Naive thymus-derived CD4-positive, alpha-beta T cell (primary cell): ENCODE measurements at regions not wholly inside any gene's neighbourhood (a gene's known extent, or its start where the extent isn't known, plus 50 kb on each side); places are given as distances from the start of the nearest gene placed in this dataset.
A peak's percentile ranks its signal among the peaks of the same experiment; 100 is the strongest.

Experiments
- ATAC-seq: fragments of 150-1000 bp; cut with Tn5 transposase; 2 replicates; pipeline ENCODE4 v1.10.0; 2021; ENCODE audit warnings: mild to moderate bottlenecking, moderate library complexity
- CTCF ChIA-PET: fragments of 350-600 bp; sonication (Branson Sonifier 250); formaldehyde crosslinking; loops from one replicate; lab custom pipeline; 2021; ENCODE audit warnings: antibody characterized with exemption; lab: Charles Lee
- POLR2A ChIA-PET: fragments of 350-600 bp; sonication (Branson Sonifier 250); formaldehyde crosslinking; loops from one replicate; lab custom pipeline; 2021; ENCODE audit warnings: antibody characterized with exemption, inconsistent platforms; lab: Charles Lee
- DNase-seq, 9 donors: peaks; one replicate each; pipeline versions ENCODE4 v3.0.0 to v3.0.0-alpha.2; 2020 to 2022; ENCODE audit warnings: mixed read lengths in 1 of 9
- H3K27ac ChIP-seq: one replicate; pipeline ENCODE4 v1.7.0; 2013; ENCODE audit warnings: mild to moderate bottlenecking, low read depth, low read length, moderate library complexity
- H3K27me3 ChIP-seq, 2 donors: one replicate each; pipeline ENCODE4 v1.7.0; 2013; ENCODE audit warnings: low read length in 2 of 2, mild to moderate bottlenecking in 2 of 2, moderate library complexity in 2 of 2; ENCODE audit not compliant: control insufficient read depth in 2 of 2, insufficient read depth in 2 of 2
- H3K36me3 ChIP-seq, 3 experiments: 1 replicate in 2 of 3; 2 replicates in 1 of 3; pipeline ENCODE4 v1.7.0; 2013; ENCODE audit warnings: low read length in 3 of 3, mild to moderate bottlenecking in 3 of 3, moderate library complexity in 1 of 3; ENCODE audit not compliant: insufficient read depth in 3 of 3, control insufficient read depth in 2 of 3
- H3K4me1 ChIP-seq, 2 donors: one replicate each; pipeline ENCODE4 v1.7.0; 2013; ENCODE audit warnings: low read length in 2 of 2, mild to moderate bottlenecking in 2 of 2, moderate library complexity in 1 of 2; ENCODE audit not compliant: control insufficient read depth in 2 of 2, insufficient read depth in 2 of 2
- H3K4me3 ChIP-seq: 2 replicates; pipeline ENCODE4 v1.7.0; 2013; ENCODE audit warnings: mild to moderate bottlenecking, low read length
- H3K9me3 ChIP-seq, 3 experiments: 1 replicate in 2 of 3; 2 replicates in 1 of 3; pipeline ENCODE4 v1.7.0; 2013; ENCODE audit warnings: low read length in 3 of 3; ENCODE audit not compliant: control insufficient read depth in 2 of 3
- H3K27ac Mint-ChIP-seq, 9 donors: one replicate each; pipeline ENCODE4 v1.8.0; 2020 to 2022; ENCODE audit warnings: mixed read lengths in 9 of 9, mild to moderate bottlenecking in 8 of 9, moderate library complexity in 5 of 9, inconsistent platforms in 2 of 9
- H3K27me3 Mint-ChIP-seq, 5 donors: one replicate each; pipeline ENCODE4 v1.8.0; 2021 to 2022; ENCODE audit warnings: mixed read lengths in 5 of 5, mild to moderate bottlenecking in 1 of 5
- H3K36me3 Mint-ChIP-seq, 5 donors: one replicate each; pipeline ENCODE4 v1.8.0; 2020 to 2022; ENCODE audit warnings: mixed read lengths in 5 of 5, mild to moderate bottlenecking in 3 of 5, inconsistent platforms in 1 of 5
- H3K4me1 Mint-ChIP-seq, 7 donors: one replicate each; pipeline ENCODE4 v1.8.0; 2020 to 2022; ENCODE audit warnings: mixed read lengths in 7 of 7, mild to moderate bottlenecking in 3 of 7, inconsistent platforms in 1 of 7
- H3K4me3 Mint-ChIP-seq, 10 donors: one replicate each; pipeline ENCODE4 v1.8.0; 2020 to 2022; ENCODE audit warnings: mild to moderate bottlenecking in 10 of 10, mixed read lengths in 10 of 10, moderate library complexity in 6 of 10, inconsistent platforms in 2 of 10
- H3K9me3 Mint-ChIP-seq, 11 donors: one replicate each; pipeline ENCODE4 v1.8.0; 2020 to 2022; ENCODE audit warnings: mixed read lengths in 11 of 11, mild to moderate bottlenecking in 4 of 11, inconsistent platforms in 1 of 11, moderate library complexity in 1 of 11
- intact Hi-C, 2 donors: fragments of 100-400 bp; cut with micrococcal nuclease; formaldehyde crosslinking; loops; one replicate each; pipeline ENCODE4 v1.15.1; 2023

- Histone ChIP-seq H3K27ac (no peak overlapping the region), H3K27me3 (no peaks in the 10 kb centered on the region), H3K4me1 (no peaks in the 10 kb centered on the region), H3K4me3 (no peak overlapping the region), H3K36me3 (no peaks in the 10 kb centered on the region), H3K9me3 (no peaks in the 10 kb centered on the region)
- CTCF ChIA-PET: no interaction called here
- H3K9me3 Mint-ChIP-seq: peaks cover 0 to 2% (median 0%) of the 10 kb centered on the region in 11 donors
- intact Hi-C loops: no loop called here
- no peak overlapping the region for H3K4me3 Mint-ChIP-seq
- H3K27me3 Mint-ChIP-seq: peaks cover 0 to 1% (median 0%) of the 10 kb centered on the region in 5 donors
- ATAC-seq (no peak), DNase-seq (no peak)
- POLR2A ChIA-PET: no interaction called here
- H3K4me1 Mint-ChIP-seq: peaks cover 0 to 5% (median 0%) of the 10 kb centered on the region in 7 donors
- H3K36me3 Mint-ChIP-seq: peaks cover 0 to 2% (median 0%) of the 10 kb centered on the region in 5 donors
- no peak overlapping the region for H3K27ac Mint-ChIP-seq
Observed at GRCh38 chr1:192489047-192489446, 86.5 kb upstream of the RGS1 start.

GRCh38 chr1:192489748-192490147, 85.8 kb upstream of the RGS1 start:
- ATAC-seq (peak; percentile 70), DNase-seq (peak in 1 of 9 donors; percentile 14)
- Mint-ChIP-seq H3K9me3 (peaks cover 0 to 2% (median 0%) of the 10 kb centered on the region in 11 donors), H3K36me3 (peaks cover 0 to 2% (median 0%) of the 10 kb centered on the region in 5 donors), H3K27me3 (peaks cover 0 to 4% (median 0%) of the 10 kb centered on the region in 5 donors), H3K27ac (no peak overlapping the region), H3K4me3 (no peak overlapping the region), H3K4me1 (peaks cover 0 to 5% (median 0%) of the 10 kb centered on the region in 7 donors)
- intact Hi-C loops: no loop called here
- no peaks in the 10 kb centered on the region for H3K9me3 ChIP-seq
- CTCF ChIA-PET: interaction anchor here (0.6 kb wide), 1 partner anchor 376 kb away, joined by 3 read pairs; no protein-coding TSS in a partner anchor
- POLR2A ChIA-PET: no interaction called here
- no peaks in the 10 kb centered on the region for H3K27me3 ChIP-seq
- H3K36me3 ChIP-seq: no peaks in the 10 kb centered on the region
- no peak overlapping the region for H3K4me3 ChIP-seq
- H3K4me1 ChIP-seq: no peaks in the 10 kb centered on the region
- H3K27ac ChIP-seq: no peak overlapping the region

GRCh38 chr1:192491804-192492554, 83.6 kb upstream of the RGS1 start:
- Mint-ChIP-seq H3K27me3 (peaks cover 0 to 4% (median 0%) of the 10 kb centered on the region in 5 donors), H3K4me3 (no peak overlapping the region), H3K36me3 (peaks cover 0 to 1% (median 0%) of the 10 kb centered on the region in 5 donors), H3K27ac (peak overlapping the region in 2 of 9 donors; percentile 26 to 40), H3K9me3 (peaks cover 0 to 2% (median 0%) of the 10 kb centered on the region in 11 donors), H3K4me1 (peaks cover 0 to 5% (median 0%) of the 10 kb centered on the region in 7 donors)
- Histone ChIP-seq H3K9me3 (no peaks in the 10 kb centered on the region), H3K27ac (no peak overlapping the region), H3K4me3 (no peak overlapping the region), H3K27me3 (no peaks in the 10 kb centered on the region), H3K4me1 (no peaks in the 10 kb centered on the region), H3K36me3 (no peaks in the 10 kb centered on the region)
- ChIA-PET POLR2A (no interaction called here), CTCF (no interaction called here)
- intact Hi-C loops: no loop called here
- no peak for ATAC-seq
- DNase-seq: no peak

- intact Hi-C loops: no loop called here
Observed at GRCh38 chr1:192493584-192493983, 82.0 kb upstream of the RGS1 start.

GRCh38 chr1:192496369-192497056, 79.1 kb upstream of the RGS1 start:
- intact Hi-C loops: no loop called here
- no peaks in the 10 kb centered on the region for H3K9me3 ChIP-seq
- Mint-ChIP-seq H3K36me3 (no peaks in the 10 kb centered on the region), H3K27me3 (peaks cover 0 to 4% (median 0%) of the 10 kb centered on the region in 5 donors), H3K4me1 (no peaks in the 10 kb centered on the region), H3K9me3 (peaks cover 0 to 6% (median 0%) of the 10 kb centered on the region in 11 donors), H3K4me3 (no peak overlapping the region), H3K27ac (no peak overlapping the region)
- no peaks in the 10 kb centered on the region for H3K27me3 ChIP-seq
- no peaks in the 10 kb centered on the region for H3K4me1 ChIP-seq
- ChIA-PET CTCF (interaction anchor here (0.7 kb wide), 1 partner anchor 19 kb away, joined by 3 read pairs; no protein-coding TSS in a partner anchor), POLR2A (no interaction called here)
- no peak overlapping the region for H3K4me3 ChIP-seq
- DNase-seq: no peak
- no peak overlapping the region for H3K27ac ChIP-seq
- no peaks in the 10 kb centered on the region for H3K36me3 ChIP-seq
- no peak for ATAC-seq

More at GRCh38 chr1:192493584-192493983, 82.0 kb upstream of the RGS1 start:
- no peaks in the 10 kb centered on the region for H3K36me3 ChIP-seq
- ATAC-seq (no peak), DNase-seq (no peak)
- H3K4me3 ChIP-seq: no peak overlapping the region
- CTCF ChIA-PET: no interaction called here
- Mint-ChIP-seq H3K9me3 (peaks cover 0 to 5% (median 0%) of the 10 kb centered on the region in 11 donors), H3K4me1 (peaks cover 0 to 5% (median 0%) of the 10 kb centered on the region in 7 donors), H3K27ac (no peak overlapping the region), H3K27me3 (peaks cover 0 to 4% (median 0%) of the 10 kb centered on the region in 5 donors), H3K36me3 (no peaks in the 10 kb centered on the region), H3K4me3 (no peak overlapping the region)
- POLR2A ChIA-PET: no interaction called here
- H3K27ac ChIP-seq: no peak overlapping the region
- no peaks in the 10 kb centered on the region for H3K4me1 ChIP-seq
- H3K27me3 ChIP-seq: no peaks in the 10 kb centered on the region
- H3K9me3 ChIP-seq: no peaks in the 10 kb centered on the region

GRCh38 chr1:192497214-192497794, 78.3 kb upstream of the RGS1 start:
- Histone ChIP-seq H3K9me3 (no peaks in the 10 kb centered on the region), H3K27ac (no peak overlapping the region), H3K4me3 (no peak overlapping the region), H3K36me3 (no peaks in the 10 kb centered on the region), H3K27me3 (no peaks in the 10 kb centered on the region), H3K4me1 (no peaks in the 10 kb centered on the region)
- no peak overlapping the region for H3K4me3 Mint-ChIP-seq
- H3K9me3 Mint-ChIP-seq: peaks cover 0 to 6% (median 0%) of the 10 kb centered on the region in 11 donors
- no peaks in the 10 kb centered on the region for H3K36me3 Mint-ChIP-seq
- no peak overlapping the region for H3K27ac Mint-ChIP-seq
- DNase-seq: no peak
- intact Hi-C loops: no loop called here
- no peak for ATAC-seq
- CTCF ChIA-PET: interaction anchor here (0.6 kb wide), 1 partner anchor 82 kb away, joined by 3 read pairs; no protein-coding TSS in a partner anchor
- no peaks in the 10 kb centered on the region for H3K4me1 Mint-ChIP-seq
- POLR2A ChIA-PET: no interaction called here
- peaks cover 0 to 4% (median 0%) of the 10 kb centered on the region in 5 donors for H3K27me3 Mint-ChIP-seq
